IMR-90 (cell line): ENCODE measurements at regions not wholly inside any gene's neighbourhood (a gene's known extent, or its start where the extent isn't known, plus 50 kb on each side); places are given as distances from the start of the nearest gene placed in this dataset.

Source experiments
- BHLHE40 ChIP-seq: fragments of 150-350 bp; IDR thresholded peaks from 2 replicates; pipeline ENCODE4 v1.6.1; 2016; ENCODE audit warnings: mild to moderate bottlenecking, low read depth, low read length
- CEBPB ChIP-seq: IDR thresholded peaks from 2 replicates; pipeline ENCODE4 v1.6.1; 2012; ENCODE audit warnings: low read depth, low read length, improper control_type of control experiment
- MAFK ChIP-seq: IDR thresholded peaks from 2 replicates; pipeline ENCODE4 v1.6.1; 2012; ENCODE audit warnings: low read depth, low read length, improper control_type of control experiment
- MXI1 ChIP-seq: IDR thresholded peaks from 2 replicates; pipeline ENCODE4 v1.6.1; 2012; ENCODE audit warnings: low read depth, mild to moderate bottlenecking, low read length, moderate library complexity, borderline replicate concordance
- NFE2L2 ChIP-seq: fragments of 150-350 bp; IDR thresholded peaks from 2 replicates; pipeline ENCODE4 v1.6.1; 2016; ENCODE audit warnings: low read depth, mild to moderate bottlenecking, low read length
- POLR2A ChIP-seq: IDR thresholded peaks from 2 replicates; pipeline ENCODE4 v1.6.1; 2012; ENCODE audit warnings: mild to moderate bottlenecking, low read depth, low read length
- RAD21 ChIP-seq: IDR thresholded peaks from 2 replicates; pipeline ENCODE4 v1.6.1; 2012; ENCODE audit warnings: low read length, improper control_type of control experiment
- TF ChIP-seq, protein P1 (sequence below): conservative IDR thresholded peaks from 2 replicates; pipeline ENCODE4 v1.5.1; 2012; ENCODE audit warnings: mild to moderate bottlenecking, low read depth, low read length, improper control_type of control experiment
- TF ChIP-seq, protein P2 (sequence below): fragments of 150-350 bp; IDR thresholded peaks from 2 replicates; pipeline ENCODE4 v1.6.1; 2016; ENCODE audit warnings: low read depth, mild to moderate bottlenecking, low read length, moderate library complexity, borderline replicate concordance

DNA sequence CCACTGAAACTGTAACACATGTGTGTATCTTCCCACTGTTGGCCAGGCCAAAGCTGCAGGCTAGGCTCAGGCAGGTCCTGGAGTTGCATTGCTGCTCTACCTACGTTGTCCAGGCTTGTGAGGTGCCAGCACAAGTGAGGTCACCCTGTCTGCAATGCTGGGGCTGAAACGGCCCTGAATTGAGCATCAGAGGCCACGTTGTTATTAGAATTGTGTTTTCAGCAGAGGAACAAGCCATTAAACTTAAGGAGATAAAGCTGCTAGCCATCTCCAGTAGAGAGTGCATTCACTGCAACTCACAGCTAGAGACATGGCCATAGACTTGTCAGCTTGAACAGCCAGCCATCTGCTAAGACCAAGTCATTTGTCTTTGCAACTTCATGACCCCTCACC is 191.8 kb downstream of the SEMA6A start:
- TF ChIP-seq, protein P1, sequence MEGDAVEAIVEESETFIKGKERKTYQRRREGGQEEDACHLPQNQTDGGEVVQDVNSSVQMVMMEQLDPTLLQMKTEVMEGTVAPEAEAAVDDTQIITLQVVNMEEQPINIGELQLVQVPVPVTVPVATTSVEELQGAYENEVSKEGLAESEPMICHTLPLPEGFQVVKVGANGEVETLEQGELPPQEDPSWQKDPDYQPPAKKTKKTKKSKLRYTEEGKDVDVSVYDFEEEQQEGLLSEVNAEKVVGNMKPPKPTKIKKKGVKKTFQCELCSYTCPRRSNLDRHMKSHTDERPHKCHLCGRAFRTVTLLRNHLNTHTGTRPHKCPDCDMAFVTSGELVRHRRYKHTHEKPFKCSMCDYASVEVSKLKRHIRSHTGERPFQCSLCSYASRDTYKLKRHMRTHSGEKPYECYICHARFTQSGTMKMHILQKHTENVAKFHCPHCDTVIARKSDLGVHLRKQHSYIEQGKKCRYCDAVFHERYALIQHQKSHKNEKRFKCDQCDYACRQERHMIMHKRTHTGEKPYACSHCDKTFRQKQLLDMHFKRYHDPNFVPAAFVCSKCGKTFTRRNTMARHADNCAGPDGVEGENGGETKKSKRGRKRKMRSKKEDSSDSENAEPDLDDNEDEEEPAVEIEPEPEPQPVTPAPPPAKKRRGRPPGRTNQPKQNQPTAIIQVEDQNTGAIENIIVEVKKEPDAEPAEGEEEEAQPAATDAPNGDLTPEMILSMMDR = no peak
- TF ChIP-seq NFE2L2 (no peak), RAD21 (no peak), CEBPB (no peak), MAFK (no peak), POLR2A (no peak), BHLHE40 (no peak), MXI1 (no peak)
- TF ChIP-seq, protein P2, sequence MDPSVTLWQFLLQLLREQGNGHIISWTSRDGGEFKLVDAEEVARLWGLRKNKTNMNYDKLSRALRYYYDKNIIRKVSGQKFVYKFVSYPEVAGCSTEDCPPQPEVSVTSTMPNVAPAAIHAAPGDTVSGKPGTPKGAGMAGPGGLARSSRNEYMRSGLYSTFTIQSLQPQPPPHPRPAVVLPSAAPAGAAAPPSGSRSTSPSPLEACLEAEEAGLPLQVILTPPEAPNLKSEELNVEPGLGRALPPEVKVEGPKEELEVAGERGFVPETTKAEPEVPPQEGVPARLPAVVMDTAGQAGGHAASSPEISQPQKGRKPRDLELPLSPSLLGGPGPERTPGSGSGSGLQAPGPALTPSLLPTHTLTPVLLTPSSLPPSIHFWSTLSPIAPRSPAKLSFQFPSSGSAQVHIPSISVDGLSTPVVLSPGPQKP = no peak
